Smooth muscle cell (in vitro differentiated cells): ENCODE measurements at regions not wholly inside any gene's neighbourhood (a gene's known extent, or its start where the extent isn't known, plus 50 kb on each side); places are given as distances from the start of the nearest gene placed in this dataset.

Source experiments
- DNase-seq: peaks from one replicate; lab custom pipeline; 2025; ENCODE audit not compliant: unreplicated experiment; lab: John Stamatoyannopoulos, UW
- H2AFZ ChIP-seq: fragments of 200-600 bp; sonication (generic); 2 replicates; pipeline ENCODE4 v1.6.0; 2016; ENCODE audit warnings: antibody characterized with exemption, low read depth, mild to moderate bottlenecking
- H3F3A ChIP-seq: fragments of 200-600 bp; sonication (generic); 2 replicates; pipeline ENCODE4 v1.6.0; 2017; ENCODE audit warnings: antibody characterized with exemption, low read depth
- H3K27ac ChIP-seq: fragments of 200-600 bp; sonication (generic); 2 replicates; pipeline ENCODE4 v1.5.1; 2016; ENCODE audit warnings: low read depth, mild to moderate bottlenecking
- H3K27me3 ChIP-seq: fragments of 200-600 bp; sonication (generic); 2 replicates; pipeline ENCODE4 v1.6.1; 2016; ENCODE audit warnings: low read depth, mild to moderate bottlenecking
- H3K36me3 ChIP-seq: fragments of 200-600 bp; sonication (generic); 2 replicates; pipeline ENCODE4 v1.5.1; 2016; ENCODE audit warnings: low read depth
- H3K4me1 ChIP-seq: fragments of 200-600 bp; sonication (generic); 2 replicates; pipeline ENCODE4 v1.5.1; 2016; ENCODE audit warnings: low read depth
- H3K4me2 ChIP-seq: fragments of 200-600 bp; sonication (generic); 2 replicates; pipeline ENCODE4 v1.6.0; 2016; ENCODE audit warnings: mild to moderate bottlenecking
- H3K4me3 ChIP-seq: fragments of 200-600 bp; sonication (generic); 2 replicates; pipeline ENCODE4 v1.5.1; 2016; ENCODE audit warnings: mild to moderate bottlenecking
- H3K79me2 ChIP-seq: fragments of 200-600 bp; sonication (generic); 2 replicates; pipeline ENCODE4 v1.6.0; 2016; ENCODE audit warnings: low read depth, mild to moderate bottlenecking
- H3K9ac ChIP-seq: fragments of 200-600 bp; sonication (generic); 2 replicates; pipeline ENCODE4 v1.6.0; 2016; ENCODE audit warnings: low read depth
- H3K9me3 ChIP-seq: fragments of 200-600 bp; sonication (generic); replicated peaks from 2 replicates; pipeline ENCODE4 v1.5.1; 2016; ENCODE audit warnings: low read depth
- H4K20me1 ChIP-seq: fragments of 200-600 bp; sonication (generic); 2 replicates; pipeline ENCODE4 v1.6.0; 2016; ENCODE audit warnings: low read depth
- CTCF ChIP-seq: fragments of 200-600 bp; sonication (generic); IDR thresholded peaks from 2 replicates; pipeline ENCODE4 v1.5.1; 2017; ENCODE audit warnings: borderline replicate concordance, mild to moderate bottlenecking, antibody characterized with exemption; ENCODE audit not compliant: insufficient read depth, poor library complexity, severe bottlenecking
- WGBS: methylation state at CpG from one replicate; pipeline ENCODE4 v1.1.7; 2016; ENCODE audit warnings: low lambda C conversion rate; 5-methylcytosine and 5-hydroxymethylcytosine counted together

GRCh38 chr20:40258931-40259330, 430.1 kb downstream of the MAFB start:
- Histone ChIP-seq H3K9me3 (no peaks in the 10 kb centered on the region), H3K79me2 (no peaks in the 10 kb centered on the region), H4K20me1 (no peaks in the 10 kb centered on the region), H3K36me3 (no peaks in the 10 kb centered on the region), H3K27me3 (no peaks in the 10 kb centered on the region), H3F3A (no peaks in the 10 kb centered on the region), H3K4me3 (no peak overlapping the region), H2AFZ (no peak overlapping the region), H3K4me2 (no peak overlapping the region), H3K9ac (no peak overlapping the region), H3K27ac (no peak overlapping the region), H3K4me1 (no peaks in the 10 kb centered on the region)
- DNase-seq = no peak
- no peak for TF ChIP-seq CTCF
- WGBS = 71% methylated on average over 4 of the region's 4 CpGs

- no peaks in the 10 kb centered on the region for H3K27me3 ChIP-seq
- no peaks in the 10 kb centered on the region for H3K4me1 ChIP-seq
- H3K79me2 ChIP-seq = no peaks in the 10 kb centered on the region
- WGBS = 93% methylated on average over 2 of the region's 2 CpGs
- H3K36me3 ChIP-seq = no peaks in the 10 kb centered on the region
- H3K27ac ChIP-seq = no peak overlapping the region
- no peak for DNase-seq
- H3K4me2 ChIP-seq = no peak overlapping the region
- no peak overlapping the region for H2AFZ ChIP-seq
- TF ChIP-seq CTCF = no peak
- H3F3A ChIP-seq = no peaks in the 10 kb centered on the region
- H3K9me3 ChIP-seq = no peaks in the 10 kb centered on the region
- H3K4me3 ChIP-seq = no peak overlapping the region
- no peaks in the 10 kb centered on the region for H4K20me1 ChIP-seq
- no peak overlapping the region for H3K9ac ChIP-seq
These were observed 431.3 kb downstream of the MAFB start for GRCh38 chr20:40257763-40258162.

- DNase-seq = no peak
- H3K4me2 ChIP-seq = no peak overlapping the region
- TF ChIP-seq CTCF = no peak
These were observed 433.7 kb downstream of the MAFB start for GRCh38 chr20:40255365-40255764.

GRCh38 chr20:40254023-40254772, 434.8 kb downstream of the MAFB start:
- H3K27ac ChIP-seq = no peak overlapping the region
- H3K9me3 ChIP-seq = no peaks in the 10 kb centered on the region
- no peaks in the 10 kb centered on the region for H3K79me2 ChIP-seq
- H3F3A ChIP-seq = no peaks in the 10 kb centered on the region
- H3K9ac ChIP-seq = no peak overlapping the region
- no peaks in the 10 kb centered on the region for H4K20me1 ChIP-seq
- H3K4me3 ChIP-seq = no peak overlapping the region
- TF ChIP-seq CTCF = no peak
- no peaks in the 10 kb centered on the region for H3K4me1 ChIP-seq
- WGBS = 61% methylated on average over 6 of the region's 6 CpGs
- no peaks in the 10 kb centered on the region for H3K27me3 ChIP-seq
- no peak overlapping the region for H2AFZ ChIP-seq
- no peak overlapping the region for H3K4me2 ChIP-seq
- DNase-seq = no peak
- H3K36me3 ChIP-seq = no peaks in the 10 kb centered on the region

More at GRCh38 chr20:40255365-40255764, 433.7 kb downstream of the MAFB start:
- Histone ChIP-seq H4K20me1 (no peaks in the 10 kb centered on the region), H3K9me3 (no peaks in the 10 kb centered on the region), H3K9ac (no peak overlapping the region), H2AFZ (no peak overlapping the region), H3K4me1 (no peaks in the 10 kb centered on the region), H3F3A (no peaks in the 10 kb centered on the region), H3K36me3 (no peaks in the 10 kb centered on the region), H3K79me2 (no peaks in the 10 kb centered on the region), H3K4me3 (no peak overlapping the region), H3K27me3 (no peaks in the 10 kb centered on the region), H3K27ac (no peak overlapping the region)
- 52% methylated on average over 1 of the region's 1 CpG for WGBS
